ENCODE measurements at regions not wholly inside any gene's neighbourhood (a gene's known extent, or its start where the extent isn't known, plus 50 kb on each side); places are given as distances from the start of the nearest gene placed in this dataset.

DNA sequence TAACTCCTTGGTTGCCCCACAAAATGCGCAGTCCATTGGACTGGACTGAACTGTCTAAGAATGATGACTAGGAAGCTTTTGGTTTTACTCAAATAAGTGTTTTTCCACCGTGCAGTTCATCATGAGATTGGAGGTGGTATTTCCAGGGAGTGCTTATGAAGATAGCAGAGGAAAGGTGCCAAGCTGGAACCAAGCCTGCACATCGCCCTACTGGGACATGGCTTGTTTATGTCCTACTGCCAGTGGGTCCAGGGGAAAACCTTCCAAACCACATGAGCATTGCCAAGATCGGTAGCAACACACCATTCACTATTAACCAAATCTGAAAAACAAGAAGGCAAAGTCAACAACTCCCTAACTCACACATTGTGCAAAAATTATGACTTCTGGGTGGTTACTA is 54.7 kb upstream of the DSCAM start:
- no peak for DNase-seq

DNA sequence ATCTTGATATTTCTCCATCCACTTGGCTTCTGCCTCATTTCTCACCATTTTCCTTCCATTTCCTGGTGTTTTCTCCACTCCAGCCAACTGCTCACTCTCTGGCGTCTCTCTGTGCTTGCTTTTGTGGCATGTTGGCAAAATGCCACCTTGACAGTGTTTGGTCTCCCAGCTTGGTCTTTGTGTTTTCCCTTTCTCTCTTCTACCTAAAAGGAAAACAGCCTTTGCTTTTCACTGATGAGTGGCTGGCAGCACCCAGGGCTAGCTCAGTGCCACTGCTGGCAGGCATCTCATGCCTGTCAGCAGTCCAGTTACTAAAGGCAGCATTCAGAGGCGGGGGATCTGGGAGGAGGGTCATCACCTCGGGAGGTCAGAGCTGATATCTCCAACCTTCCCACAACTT is 55.3 kb upstream of the DSCAM start:
- no peak for DNase-seq

DNA sequence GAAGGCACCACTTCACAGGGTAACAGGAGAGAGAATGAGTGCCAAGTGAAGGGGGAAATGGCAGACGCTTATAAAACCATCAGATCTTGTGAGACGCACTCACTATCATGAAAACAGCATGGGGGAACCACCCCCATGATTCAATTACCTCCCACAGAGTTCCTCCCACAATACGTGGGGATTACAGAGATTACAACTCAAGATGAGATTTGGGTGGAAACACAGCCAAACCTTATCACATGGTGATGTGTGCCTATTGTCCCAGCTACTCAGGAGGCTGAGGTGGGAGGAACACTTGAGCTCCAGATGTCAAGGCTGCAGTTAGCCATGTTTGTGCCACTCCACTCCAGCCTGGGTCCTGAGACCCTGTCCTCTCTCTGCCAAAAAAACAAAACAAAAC is 56.0 kb upstream of the DSCAM start:
- DNase-seq, result no peak

DNA sequence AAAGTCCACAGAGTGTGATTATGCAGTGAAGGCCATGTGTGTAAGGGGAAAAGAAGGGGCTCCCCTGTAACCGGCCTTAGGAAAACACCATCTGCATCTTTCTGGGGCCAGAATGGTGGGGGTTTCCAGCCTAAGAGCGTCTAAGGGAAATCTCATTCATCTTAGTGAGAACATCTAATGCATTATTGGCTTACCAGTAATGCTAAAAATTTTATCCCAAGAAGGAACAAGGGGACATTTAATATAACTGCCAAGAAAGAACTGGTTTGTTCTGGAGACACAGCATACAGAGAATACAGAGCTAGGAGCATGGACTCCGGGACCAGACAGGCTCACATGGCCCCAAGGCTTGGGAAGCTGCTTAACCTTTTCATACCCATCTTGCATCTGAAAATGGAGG is 58.3 kb upstream of the DSCAM start:
- no peak for DNase-seq

DNA sequence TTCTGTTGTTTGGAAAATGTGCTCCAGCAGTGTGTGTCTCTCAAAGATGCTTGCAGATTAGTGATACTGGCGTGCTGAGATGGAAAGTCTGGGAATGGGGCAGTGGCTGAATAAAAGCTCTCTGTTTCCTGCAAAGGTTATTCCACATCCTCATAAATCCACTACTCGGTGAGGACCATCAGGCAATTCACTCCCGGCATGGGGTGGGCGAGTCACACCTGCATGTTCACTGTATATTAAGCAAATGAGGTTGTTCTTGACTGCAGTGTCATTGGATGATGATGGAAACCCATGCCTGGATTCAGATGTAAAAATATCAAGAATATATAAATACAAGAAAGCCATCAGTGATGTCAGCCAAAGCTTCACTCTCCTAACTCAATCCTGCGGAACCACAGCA is 65.4 kb upstream of the DSCAM start:
- no peak for DNase-seq

DNA sequence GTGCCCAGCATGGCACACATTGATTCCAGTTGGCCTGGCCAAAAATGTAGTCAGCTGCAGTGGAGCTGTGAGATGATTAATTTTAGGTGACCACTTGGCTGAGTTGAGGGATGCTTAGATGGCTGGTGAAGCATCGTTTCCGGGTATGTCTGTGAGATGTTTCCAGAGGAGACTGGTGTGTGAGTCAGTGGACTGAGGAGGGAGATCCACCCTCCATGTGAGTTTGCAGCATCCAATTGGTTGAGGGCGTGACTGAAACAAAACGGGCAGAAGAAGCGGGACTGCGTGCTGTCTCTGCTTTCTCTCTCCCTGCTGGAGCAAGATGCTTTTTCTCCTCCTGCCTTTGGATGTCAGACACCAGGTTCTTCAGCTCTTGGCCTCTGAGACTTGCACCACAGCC is 68.2 kb upstream of the DSCAM start:
- no peak for DNase-seq

DNA sequence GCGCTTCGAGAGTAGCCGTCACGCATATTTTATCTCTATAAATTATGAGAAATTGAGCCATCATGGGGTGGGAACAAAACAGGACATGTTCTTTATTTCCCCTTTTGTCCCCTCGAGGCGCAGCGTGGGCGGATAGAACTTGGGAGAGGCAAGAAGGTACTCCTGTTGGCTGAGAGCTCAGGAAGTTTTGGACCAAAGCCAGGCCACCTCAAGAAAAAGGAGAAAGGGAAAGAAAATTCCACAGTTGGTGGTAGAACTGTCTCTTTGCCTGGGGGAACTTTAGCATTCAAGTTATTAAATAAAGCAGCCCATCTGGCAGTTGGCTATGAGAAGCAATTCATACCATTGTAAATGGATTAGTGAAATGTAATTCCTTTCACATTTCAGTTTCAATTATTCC is 76.4 kb upstream of the DSCAM start:
- DNase-seq, result no peak

DNA sequence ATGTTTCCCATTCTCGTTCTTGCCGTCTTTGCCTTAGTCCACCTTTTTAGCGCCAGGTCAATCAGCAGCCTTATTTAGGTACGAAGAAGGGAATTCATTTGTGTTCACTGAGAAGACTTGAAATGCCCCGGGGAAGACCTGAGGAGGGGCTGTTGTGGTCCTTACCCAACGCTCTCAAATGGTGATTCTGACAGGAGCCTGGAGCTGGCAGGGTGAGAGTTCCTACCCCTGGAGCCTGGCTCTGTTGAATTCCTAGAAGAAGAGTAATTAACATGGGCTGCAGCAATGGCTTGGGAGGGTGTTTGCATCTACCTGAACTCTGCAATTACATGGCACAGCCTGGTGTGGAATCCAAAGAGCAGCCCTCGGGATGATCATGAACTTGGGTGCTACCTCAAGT is 76.9 kb upstream of the DSCAM start:
- DNase-seq, result no peak

DNA sequence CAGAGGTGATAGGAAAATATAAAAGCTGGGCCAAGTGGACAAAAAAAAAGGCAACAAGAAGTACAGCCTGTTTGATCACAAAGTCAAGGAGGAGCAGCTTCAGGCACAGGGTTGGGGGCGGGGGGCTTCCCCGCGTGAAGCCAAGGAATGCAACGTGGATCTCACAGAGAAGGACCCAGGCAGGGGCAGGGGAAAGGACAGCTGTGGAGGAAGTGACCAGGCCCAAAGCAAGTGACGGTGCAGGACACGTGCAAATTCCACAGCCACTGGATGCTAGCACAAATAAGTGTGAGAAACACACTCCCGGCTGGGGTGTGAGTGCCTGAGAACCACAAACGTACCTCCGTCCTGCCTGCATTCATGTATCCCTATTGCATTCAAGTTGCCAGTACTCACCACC is 77.7 kb upstream of the DSCAM start:
- DNase-seq, result no peak

DNA sequence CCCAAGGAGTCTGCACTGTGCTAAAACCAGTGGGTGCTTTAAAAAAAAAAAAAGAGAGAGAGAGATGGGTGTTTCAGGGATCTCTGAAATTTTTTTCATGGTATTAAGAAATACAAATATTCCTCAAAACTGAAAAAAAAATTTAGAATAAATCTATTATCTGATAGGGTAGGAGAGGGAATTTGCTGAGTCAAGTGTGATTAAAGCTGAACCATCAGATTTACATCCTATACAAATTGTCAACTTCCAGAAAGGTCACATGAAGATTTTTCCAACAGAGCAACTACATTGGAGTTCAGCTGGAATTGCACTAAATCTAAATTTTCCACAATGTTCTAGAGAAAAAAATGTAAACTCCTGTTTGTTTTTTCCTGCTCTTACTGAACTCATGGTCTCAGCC is 79.3 kb upstream of the DSCAM start:
- DNase-seq, result no peak

DNA sequence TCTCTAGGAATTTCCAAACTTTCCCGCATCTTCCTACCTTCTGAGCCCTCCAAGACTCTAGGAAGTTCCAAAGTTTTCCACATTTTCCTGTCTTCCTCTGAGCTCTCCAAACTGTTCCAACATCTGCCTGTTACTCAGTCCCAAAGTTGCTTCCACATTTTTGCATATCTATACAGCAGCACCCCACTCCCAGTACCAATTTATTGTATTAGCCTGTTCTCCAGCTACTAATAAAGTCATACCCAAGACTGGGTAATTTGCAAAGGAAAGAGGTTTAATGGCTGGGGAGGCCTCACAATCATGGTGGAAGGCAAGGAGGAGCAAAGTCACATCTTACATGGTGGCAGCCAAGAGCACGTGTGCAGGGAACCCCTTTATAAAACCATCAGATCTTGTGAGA is 82.9 kb upstream of the DSCAM start:
- DNase-seq, result no peak

DNA sequence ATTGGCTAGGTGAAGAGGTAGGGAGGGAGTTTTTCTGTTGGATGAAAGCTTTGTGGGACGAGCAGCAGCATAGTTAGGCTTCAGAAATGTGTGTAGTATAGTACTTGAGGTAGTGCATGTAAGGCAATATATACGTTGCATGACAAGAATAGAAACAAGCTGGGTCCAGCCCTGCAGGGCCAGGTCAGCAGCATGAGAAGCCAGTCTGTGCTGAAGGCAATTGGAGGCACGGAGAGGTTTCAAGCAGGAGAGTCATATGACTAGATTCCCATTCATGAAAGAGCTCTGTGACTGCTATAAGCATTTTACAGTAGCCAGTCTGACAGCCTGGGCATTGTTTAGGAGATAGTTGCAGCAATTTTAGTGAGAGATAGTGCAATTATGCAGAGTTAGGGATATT is 84.2 kb upstream of the DSCAM start:
- no peak for DNase-seq

DNA sequence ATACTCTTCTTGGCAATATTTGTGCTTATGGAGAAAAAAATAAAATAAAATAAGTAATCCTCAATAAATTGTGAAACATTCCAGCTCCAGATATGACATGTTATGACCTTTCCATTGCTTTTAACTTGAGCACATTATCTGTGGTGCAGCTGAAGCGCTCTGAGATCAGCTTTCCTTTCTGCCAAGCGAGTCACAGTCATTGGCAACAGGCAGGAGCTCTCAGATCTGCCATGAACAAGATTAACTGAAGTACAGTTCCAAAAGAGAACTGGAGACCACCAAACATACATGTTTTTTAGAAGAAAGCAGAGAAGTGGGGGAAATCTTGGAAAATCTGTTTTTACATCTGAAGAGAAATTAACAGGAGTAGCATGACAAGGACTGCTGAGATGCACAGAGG is 89.2 kb upstream of the DSCAM start:
- DNase-seq, result no peak

DNA sequence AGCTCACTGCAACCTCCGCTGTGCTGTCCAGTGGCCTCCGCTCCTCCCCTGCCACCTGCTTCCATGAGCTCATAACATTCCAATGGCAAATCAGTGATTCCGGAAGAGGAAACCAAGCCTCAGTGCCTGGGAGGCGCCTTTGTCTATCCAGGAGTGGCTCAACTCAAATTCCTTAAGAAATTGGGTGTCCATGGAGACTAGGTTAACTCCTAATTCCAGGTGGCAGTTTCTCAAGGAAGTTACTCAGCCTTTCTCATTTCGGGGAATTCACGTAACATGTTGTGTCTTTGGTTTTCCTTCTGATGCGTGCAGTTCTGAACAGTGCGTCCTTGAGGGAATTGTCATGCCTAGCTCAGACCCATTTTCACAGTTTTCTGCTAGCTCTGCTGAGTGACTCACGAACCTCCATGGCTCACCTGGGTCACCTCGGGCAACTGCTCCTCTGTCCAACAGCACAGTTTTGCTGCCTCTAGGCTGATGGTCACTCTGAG is 89.9 kb upstream of the DSCAM start:
- no peak for DNase-seq

DNA sequence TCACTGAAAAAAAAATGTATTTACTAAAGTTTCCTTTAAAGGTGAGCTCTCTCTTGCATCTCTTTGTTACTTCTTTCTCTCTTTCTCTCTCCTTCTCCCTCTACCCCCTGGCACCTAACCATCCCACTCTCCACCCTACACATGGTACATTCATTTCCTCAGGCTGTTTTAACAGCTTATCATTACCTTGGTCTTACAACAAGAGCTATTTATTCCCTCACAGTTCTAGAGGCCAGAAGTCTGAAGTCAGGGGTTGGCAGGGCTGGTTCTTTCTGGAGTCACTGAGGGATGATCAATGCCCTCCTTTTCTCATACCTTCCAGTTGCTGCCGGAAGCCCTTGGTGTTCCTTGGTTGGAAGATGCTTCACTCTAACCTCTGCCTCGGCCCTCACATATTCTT is 91.1 kb upstream of the DSCAM start:
- no peak for DNase-seq

DNA sequence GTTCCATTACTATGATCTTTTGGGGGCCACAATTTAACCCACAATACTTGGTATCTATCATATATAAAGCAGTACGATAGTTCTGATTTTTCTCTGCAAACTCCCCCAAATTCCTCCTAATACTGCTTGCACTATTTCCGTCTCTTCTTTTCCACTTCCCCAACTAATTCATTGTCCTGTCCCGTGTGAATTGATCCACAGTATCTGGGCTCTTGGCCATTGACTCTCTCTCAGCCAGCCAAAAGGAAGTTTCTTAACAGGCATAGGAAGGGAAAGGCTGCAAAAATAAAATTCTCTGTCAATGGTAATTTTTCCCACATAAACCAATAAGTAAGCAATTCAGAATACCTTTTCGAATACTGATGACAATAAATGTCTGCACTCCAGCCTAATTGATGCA is 91.7 kb upstream of the DSCAM start:
- DNase-seq, result no peak

DNA sequence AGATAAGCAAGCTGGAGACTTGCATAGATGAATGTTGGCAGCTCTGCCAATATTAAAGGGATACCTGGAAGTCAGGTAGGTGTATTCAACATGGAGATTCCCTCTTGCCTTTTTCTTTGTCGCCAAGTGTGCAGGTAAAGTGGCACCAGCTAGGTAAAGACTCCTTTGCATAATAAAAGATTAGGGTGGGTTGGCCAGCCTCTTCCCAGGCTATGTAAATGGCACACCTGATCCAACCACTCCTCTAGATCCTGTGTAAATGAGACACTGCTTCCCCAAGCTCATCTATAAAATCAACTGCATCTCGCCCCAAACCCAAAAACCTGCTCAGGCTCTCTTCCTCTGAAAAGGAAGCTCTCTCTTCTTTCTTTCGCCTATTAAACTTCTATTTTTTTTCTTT is 100.8 kb upstream of the DSCAM start:
- no peak for DNase-seq

DNA sequence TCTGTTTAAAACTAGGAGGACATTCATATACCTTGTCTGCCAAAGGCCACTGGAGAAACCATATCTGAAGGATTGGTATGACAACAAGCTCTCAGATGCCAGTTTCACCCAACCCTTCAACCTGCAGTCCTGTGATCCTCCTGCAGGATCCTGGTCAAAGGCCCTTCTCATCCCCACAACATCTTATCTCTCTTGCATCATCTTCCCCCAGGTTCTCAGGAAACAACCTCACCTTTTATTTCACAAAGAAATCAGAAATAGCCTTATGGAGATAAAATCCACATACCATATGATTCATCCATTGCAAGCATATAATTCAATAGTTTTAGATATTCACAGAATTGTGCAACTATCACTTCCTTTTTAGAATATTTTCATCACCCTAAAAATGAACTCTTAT is 104.0 kb upstream of the DSCAM start:
- no peak for DNase-seq

DNA sequence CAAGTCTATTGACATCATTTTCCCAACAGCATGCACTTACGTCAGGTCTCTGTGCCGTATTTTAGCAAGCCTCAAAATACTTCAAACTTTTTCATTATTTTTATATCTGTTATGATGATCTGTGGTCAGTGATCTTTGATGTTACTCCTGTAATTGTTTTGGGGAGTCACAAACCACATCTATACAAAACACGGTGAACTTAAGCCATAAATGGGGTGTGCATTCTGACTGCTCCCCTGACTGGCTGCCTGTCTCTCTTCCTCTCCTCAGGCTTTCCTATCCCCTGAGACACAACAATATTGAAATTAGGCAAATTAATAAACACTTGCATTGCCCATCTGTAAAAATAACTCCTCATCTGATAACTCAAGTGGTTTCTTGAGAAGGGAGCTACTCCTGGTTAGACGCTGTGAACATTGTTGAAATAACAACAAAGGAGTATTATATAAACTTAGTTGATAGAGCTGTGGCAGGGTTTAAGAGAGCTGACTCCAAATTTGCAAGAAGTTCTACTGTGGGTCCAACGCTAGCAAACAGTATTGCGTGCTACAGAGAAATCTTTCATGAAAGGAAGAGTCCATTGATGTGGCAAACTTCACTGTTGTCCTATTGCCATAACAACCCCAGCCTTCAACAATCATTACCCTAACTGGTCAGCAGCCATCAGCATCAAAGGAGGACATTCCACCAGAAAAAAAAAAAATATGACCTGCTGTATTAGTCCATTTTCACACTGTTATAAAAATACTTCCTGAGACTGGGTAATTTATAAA is 105.8 kb upstream of the DSCAM start:
- no peak for DNase-seq

DNA sequence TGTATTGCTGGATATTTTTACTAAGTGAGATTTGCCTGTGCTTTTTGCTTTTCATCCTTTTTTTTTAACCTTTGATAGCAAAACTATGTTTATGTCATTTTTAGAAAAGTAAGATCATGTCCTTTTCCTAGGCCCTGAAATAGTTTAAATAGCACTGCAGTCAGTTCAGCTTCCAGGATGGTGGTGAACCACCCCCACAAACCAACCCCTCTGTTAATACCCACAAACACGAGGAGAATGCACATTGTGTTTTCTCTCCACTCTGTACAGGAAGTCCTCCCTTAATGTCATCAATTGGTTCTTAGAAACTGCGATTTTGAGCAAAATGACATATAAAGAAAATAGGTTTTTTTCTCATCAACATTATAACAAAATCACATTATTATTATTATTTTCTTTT is 117.7 kb upstream of the DSCAM start:
- DNase-seq, result no peak

DNA sequence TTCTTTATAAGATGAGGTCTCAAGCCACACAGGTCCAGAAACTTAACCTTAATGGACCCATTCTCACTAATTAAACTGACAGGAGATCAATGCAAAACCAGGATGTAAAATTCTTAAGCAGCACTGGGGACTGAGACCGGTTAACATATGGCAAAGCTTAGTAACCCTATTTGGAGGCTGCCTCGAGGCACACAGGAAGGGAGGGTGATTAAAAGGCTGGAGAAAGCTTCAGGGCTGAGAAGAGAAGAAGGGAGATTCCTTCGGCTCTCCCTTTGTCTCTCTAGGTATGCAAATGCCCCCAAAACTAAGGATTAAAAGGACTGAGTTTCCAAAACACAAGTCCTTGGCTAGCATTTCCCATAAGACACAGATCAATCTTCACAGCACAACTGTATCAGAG is 120.8 kb upstream of the DSCAM start:
- DNase-seq, result no peak

DNA sequence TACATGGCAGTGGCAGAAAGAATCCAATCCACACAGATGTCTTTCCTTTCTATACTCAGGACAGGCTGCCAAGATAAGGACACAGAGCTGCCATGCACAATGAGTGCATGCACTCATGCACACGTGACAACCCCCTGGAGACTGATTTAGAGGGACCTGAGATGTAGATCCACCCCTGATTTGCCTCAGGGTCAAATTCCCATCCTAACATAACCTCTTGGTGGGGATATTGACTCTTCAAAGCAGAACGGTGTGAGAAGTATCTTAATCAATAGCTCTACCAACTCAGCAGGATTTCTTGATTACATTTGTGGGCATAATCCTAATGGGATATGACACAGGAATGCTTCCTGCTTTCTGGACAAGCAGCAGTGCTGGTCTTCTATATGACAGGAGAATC is 125.2 kb upstream of the DSCAM start:
- DNase-seq, result no peak

DNA sequence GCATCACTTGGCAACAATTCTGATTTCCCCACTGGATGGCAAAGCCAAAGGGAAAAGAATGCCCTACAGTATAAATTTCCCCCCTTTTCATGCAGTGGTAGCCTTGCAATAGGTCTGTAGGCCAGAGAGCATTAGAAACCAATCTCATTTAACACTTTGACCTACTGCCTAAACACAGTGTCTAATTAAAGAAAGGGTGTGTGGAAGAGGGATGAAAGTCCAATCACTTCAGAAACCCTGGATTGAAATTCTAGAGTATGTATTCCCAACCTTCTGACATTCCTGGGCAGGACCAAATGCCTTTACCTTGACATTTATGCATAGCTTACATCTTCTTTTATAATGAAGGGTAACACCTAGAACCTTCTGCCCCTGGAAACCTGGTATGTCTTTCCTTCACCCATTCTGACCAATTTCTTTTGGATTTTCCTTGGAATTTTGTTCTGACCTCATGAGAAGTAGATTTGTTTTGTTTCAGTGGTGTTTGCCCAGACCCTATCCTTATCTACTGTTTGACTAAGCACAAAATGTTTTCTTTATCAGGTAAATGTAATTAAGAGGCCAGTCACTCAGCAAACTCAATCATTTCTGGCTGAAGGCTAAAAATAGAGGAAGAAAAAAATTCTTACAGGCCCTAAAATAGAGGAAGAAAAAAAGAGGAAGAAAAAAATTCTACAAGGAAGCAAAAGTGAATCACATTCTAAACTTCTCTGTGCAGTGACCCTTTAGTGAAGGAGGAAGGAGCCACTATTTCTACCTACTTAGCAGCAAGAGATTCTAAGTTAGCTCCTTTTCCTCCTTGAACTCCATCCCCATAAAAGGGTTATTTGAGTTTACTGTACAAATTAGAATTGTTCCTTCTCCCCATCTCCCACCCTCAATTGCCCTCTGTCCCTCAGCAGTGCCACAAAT is 129.5 kb upstream of the DSCAM start:
- peak; percentile 14 for DNase-seq

DNA sequence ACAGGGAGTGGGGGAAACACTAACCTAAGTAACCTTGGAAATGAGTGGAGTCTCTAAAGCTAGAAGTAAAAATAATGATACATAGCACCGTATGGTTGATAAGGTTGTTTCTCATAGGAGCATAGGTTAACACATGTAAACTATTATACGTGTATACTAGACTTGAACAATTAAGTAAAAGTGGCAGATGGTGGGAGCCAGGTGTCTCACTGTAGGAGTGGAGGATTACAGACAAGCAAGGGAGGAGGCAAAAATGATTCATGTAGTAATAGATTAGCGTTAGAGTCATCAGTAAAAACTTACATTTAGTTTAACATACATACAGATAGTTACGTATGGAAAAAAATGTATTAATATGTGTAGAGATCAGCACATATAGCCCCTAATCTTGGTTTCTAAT is 138.4 kb upstream of the DSCAM start:
- DNase-seq, result no peak
